ENCODE measurements at regions not wholly inside any gene's neighbourhood (a gene's known extent, or its start where the extent isn't known, plus 50 kb on each side); places are given as distances from the start of the nearest gene placed in this dataset.
"Not testable (repeated sequence)": the region's sequence is repeated elsewhere in the genome, so short reads cannot be mapped to it uniquely, and the experiment has no call there.

DNA sequence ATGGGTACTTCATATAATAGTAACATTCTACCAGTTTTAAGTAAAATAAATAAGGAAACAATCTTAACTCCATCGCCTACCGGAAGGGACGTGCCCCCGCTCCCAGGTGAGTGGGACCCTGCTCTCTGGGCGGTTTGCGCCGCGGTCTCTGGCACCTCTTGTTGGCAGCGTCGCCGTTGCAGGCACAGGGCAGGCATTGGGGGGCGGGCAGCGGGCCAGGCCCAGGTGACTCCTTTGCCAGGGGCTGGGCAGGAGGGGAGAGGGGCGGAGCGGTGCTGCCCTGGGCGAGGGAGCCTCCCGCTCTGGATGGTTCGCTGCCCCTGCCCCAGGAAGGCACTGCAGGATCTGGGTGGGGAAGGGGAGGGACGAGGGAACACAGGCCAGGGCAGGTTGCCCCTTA, 55.6 kb upstream of the GPR39 start:
- DNase-seq (ENCODE audit: low read depth, low spot score); in situ Hi-C loops (cut with HindIII; ENCODE audit: low pct_unique_long_range_greater_than_20kb, low sequenced_read_pairs): not testable (repeated sequence)

DNA sequence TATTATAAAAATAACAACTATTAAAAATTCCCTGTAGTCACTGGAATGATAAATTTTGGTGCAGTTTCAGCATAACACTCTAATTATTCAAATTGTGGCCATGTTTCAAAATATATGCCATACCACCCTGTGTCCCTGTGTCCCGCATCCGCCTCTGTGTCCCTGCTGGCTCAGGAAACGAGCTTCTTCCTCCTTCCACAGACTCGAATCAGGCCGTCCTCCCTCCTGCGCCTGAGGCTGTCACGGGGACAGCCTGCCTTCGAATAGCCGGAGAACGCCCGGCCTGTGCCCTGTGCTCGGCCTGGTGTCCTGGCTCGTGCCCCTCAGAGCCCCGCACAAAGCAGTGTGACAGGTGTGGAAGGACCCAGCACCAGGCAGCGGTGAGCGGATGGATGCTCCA, 55.1 kb upstream of the GPR39 start:
- DNase-seq (ENCODE audit: low read depth, low spot score); in situ Hi-C loops (cut with HindIII; ENCODE audit: low pct_unique_long_range_greater_than_20kb, low sequenced_read_pairs): not testable (repeated sequence)

DNA sequence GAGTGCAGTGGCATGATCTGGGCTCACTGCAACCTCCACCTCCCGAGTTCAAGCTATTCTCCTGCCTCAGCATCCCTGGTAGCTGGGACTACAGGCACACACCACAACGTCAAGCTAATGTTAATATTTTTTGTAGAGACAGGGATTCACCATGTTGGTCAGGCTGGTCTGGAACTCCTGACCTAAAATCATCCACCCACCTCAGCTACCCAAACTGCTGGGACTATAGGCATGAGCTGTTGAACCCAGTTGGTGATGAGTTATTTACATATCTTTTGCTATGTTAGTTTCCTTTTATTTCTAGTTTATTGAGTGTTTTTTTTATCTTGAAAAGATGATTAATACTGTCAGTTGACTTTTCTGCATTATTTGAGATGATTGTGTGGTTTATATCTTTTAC, 53.3 kb upstream of the GPR39 start:
- DNase-seq (ENCODE audit: low read depth, low spot score); in situ Hi-C loops (cut with HindIII; ENCODE audit: low pct_unique_long_range_greater_than_20kb, low sequenced_read_pairs): not testable (repeated sequence)

DNA sequence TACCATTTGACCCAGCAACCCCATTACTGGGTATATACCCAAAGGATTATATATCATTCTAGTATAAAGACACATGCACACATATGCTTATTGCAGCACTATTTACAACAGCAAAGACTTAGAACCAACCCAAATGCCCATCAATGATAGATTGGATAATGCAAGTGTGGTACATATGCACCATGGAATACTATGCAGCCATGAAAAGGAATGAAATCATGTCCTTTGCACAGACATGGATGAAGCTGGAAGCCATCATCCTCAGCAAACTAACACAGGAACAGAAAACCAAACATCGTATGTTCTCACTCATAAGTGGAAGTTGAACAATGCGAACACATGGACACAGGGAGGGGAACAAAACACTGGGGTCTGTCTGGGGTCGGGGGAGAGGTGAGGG, 50.6 kb upstream of the GPR39 start:
- DNase-seq (ENCODE audit: low read depth, low spot score); in situ Hi-C loops (cut with HindIII; ENCODE audit: low pct_unique_long_range_greater_than_20kb, low sequenced_read_pairs): not testable (repeated sequence)

DNA sequence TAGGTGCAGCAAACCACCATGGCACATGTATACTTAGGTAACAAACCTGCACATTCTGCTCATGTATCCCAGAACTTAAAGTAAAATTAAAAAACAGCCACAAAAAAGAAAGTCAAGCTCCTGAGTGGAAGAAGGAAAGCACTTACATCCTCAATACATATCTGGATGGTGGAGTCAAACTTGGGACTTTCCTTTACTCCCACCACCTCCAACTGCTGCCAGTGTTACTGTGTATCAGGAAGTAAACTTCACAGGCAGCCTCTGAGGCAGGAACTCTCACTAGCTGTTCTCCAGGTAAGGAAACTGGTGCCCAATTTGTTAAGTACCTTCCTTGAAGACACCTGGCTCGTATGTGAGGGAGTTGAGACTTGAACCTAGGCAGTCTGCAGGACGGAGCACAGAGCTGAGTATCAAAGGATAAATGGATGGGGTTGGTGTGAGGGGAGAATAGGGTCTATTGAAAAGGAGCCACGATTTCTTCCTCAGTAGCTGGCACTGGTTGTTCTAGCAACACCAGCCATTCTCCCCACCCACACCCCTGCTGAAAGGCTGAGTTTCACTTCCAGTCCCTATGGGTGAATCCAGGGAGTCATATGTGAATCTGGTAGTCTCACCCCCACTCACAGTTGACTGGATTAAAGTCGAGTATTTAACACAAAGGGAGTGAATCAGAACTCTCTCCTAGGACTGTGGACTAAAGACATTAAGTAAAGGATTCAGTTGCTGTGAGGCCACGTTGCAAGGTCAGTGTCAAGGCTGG, 50.0 kb upstream of the GPR39 start:
- in situ Hi-C loops (cut with HindIII; ENCODE audit: low pct_unique_long_range_greater_than_20kb, low sequenced_read_pairs), result no loop called here
- no peak for DNase-seq (ENCODE audit: low read depth, low spot score)

Small RNA genes lying in the stretch of these regions (small RNA-seq; reads per million reads assigned to genes)
- gene MIR663B (0 reads per million in 2 experiments), gene RNA5-8SP5 (0 to 0.24 reads per million in 2 experiments)

Data from SK-MEL-5 (cell line).